HG03135 (cell line): ENCODE measurements at regions not wholly inside any gene's neighbourhood (a gene's known extent, or its start where the extent isn't known, plus 50 kb on each side); places are given as distances from the start of the nearest gene placed in this dataset.
"Not testable (repeated sequence)": the region's sequence is repeated elsewhere in the genome, so short reads cannot be mapped to it uniquely, and the experiment has no call there.

ENCODE experiments used
- ATAC-seq: cut with Tn5 transposase; IDR thresholded peaks from one replicate; pipeline ENCODE4 v1.9.1; 2021; ENCODE audit warnings: mild to moderate bottlenecking, moderate library complexity; ENCODE audit not compliant: unreplicated experiment

- ATAC-seq: no peak
These were observed 51.2 kb upstream of the SEC16B start for GRCh38 chr1:178020968-178021640.

GRCh38 chr1:178021950-178022349, 52.1 kb upstream of the SEC16B start:
- ATAC-seq: no peak

GRCh38 chr1:178023181-178023618, 53.3 kb upstream of the SEC16B start:
- ATAC-seq: no peak

GRCh38 chr1:178024504-178024903, 54.6 kb upstream of the SEC16B start:
- no peak for ATAC-seq

GRCh38 chr1:178025613-178026356, 55.9 kb upstream of the SEC16B start:
- ATAC-seq: no peak

GRCh38 chr1:178028841-178029481, 59.1 kb upstream of the SEC16B start:
- ATAC-seq: no peak

GRCh38 chr1:178030467-178030866, 60.6 kb upstream of the SEC16B start:
- no peak for ATAC-seq

- peak; percentile 89 for ATAC-seq
These were observed 62.0 kb upstream of the RASAL2 start for GRCh38 chr1:178031856-178032320.

- ATAC-seq: no peak
These were observed 60.9 kb upstream of the RASAL2 start for GRCh38 chr1:178033019-178033418.

- ATAC-seq: no peak
These were observed 59.2 kb upstream of the RASAL2 start for GRCh38 chr1:178034676-178035075.

GRCh38 chr1:178036090-178036489, 57.8 kb upstream of the RASAL2 start:
- no peak for ATAC-seq

GRCh38 chr1:178037510-178038253, 56.2 kb upstream of the RASAL2 start:
- ATAC-seq: no peak

- ATAC-seq: no peak
These were observed 55.5 kb upstream of the RASAL2 start for GRCh38 chr1:178038372-178038771.

- no peak for ATAC-seq
These were observed 54.0 kb upstream of the RASAL2 start for GRCh38 chr1:178039891-178040290.

GRCh38 chr1:178043940-178044339, 50.0 kb upstream of the RASAL2 start:
- not testable (repeated sequence) for ATAC-seq
